GM19023 (cell line): ENCODE measurements at regions not wholly inside any gene's neighbourhood (a gene's known extent, or its start where the extent isn't known, plus 50 kb on each side); places are given as distances from the start of the nearest gene placed in this dataset.
"Not testable (repeated sequence)": the region's sequence is repeated elsewhere in the genome, so short reads cannot be mapped to it uniquely, and the experiment has no call there.

Source experiments
- ATAC-seq: cut with Tn5 transposase; IDR thresholded peaks from one replicate; pipeline ENCODE4 v1.9.1; 2021; ENCODE audit warnings: mild to moderate bottlenecking, moderate library complexity; ENCODE audit not compliant: unreplicated experiment

GRCh38 chr15:77881950-77882349 lies 195.6 kb downstream of the TBC1D2B start:
- no peak for ATAC-seq

- not testable (repeated sequence) for ATAC-seq
Measured at GRCh38 chr15:77881535-77881934, 196.0 kb downstream of the TBC1D2B start.

GRCh38 chr15:77879466-77879865 lies 198.0 kb downstream of the TBC1D2B start:
- ATAC-seq: not testable (repeated sequence)

- no peak for ATAC-seq
Measured at GRCh38 chr15:77877869-77878577, 199.5 kb downstream of the TBC1D2B start.

- not testable (repeated sequence) for ATAC-seq
Measured at GRCh38 chr15:77876107-77876820, 201.2 kb downstream of the TBC1D2B start.

- not testable (repeated sequence) for ATAC-seq
Measured at GRCh38 chr15:77875066-77875721, 202.3 kb downstream of the TBC1D2B start.

- ATAC-seq: no peak
Measured at GRCh38 chr15:77874063-77874462, 203.4 kb downstream of the TBC1D2B start.

- not testable (repeated sequence) for ATAC-seq
Measured at GRCh38 chr15:77872521-77873425, 204.7 kb downstream of the TBC1D2B start.

GRCh38 chr15:77871852-77872371 lies 205.6 kb downstream of the TBC1D2B start:
- ATAC-seq: no peak

- ATAC-seq: peak; percentile 60
Measured at GRCh38 chr15:77870195-77871065, 207.1 kb downstream of the TBC1D2B start.

- ATAC-seq: no peak
Measured at GRCh38 chr15:77869021-77869895, 208.3 kb downstream of the TBC1D2B start.

GRCh38 chr15:77868048-77868629 lies 209.4 kb downstream of the TBC1D2B start:
- not testable (repeated sequence) for ATAC-seq

- ATAC-seq: no peak
Measured at GRCh38 chr15:77867266-77868047, 210.1 kb downstream of the TBC1D2B start.

GRCh38 chr15:77866596-77867125 lies 210.8 kb downstream of the TBC1D2B start:
- no peak for ATAC-seq

- ATAC-seq: no peak
Measured at GRCh38 chr15:77866186-77866585, 211.3 kb downstream of the TBC1D2B start.

GRCh38 chr15:77865701-77866100 lies 211.8 kb downstream of the TBC1D2B start:
- no peak for ATAC-seq

GRCh38 chr15:77865106-77865610 lies 212.4 kb downstream of the TBC1D2B start:
- no peak for ATAC-seq
